BLaER1 (cell line): ENCODE measurements at regions not wholly inside any gene's neighbourhood (a gene's known extent, or its start where the extent isn't known, plus 50 kb on each side); places are given as distances from the start of the nearest gene placed in this dataset.

ENCODE experiments used
- H3K27ac ChIP-seq: shearing (Covaris generic); formaldehyde crosslinking; 2 replicates; pipeline ENCODE4 v1.8.1; 2022
- H3K27me3 ChIP-seq: shearing (Covaris generic); formaldehyde crosslinking; 2 replicates; pipeline ENCODE4 v1.8.1; 2022
- H3K36me3 ChIP-seq: shearing (Covaris generic); formaldehyde crosslinking; 2 replicates; pipeline ENCODE4 v1.8.1; 2022
- H3K4me1 ChIP-seq: shearing (Covaris generic); formaldehyde crosslinking; 2 replicates; pipeline ENCODE4 v1.8.1; 2022
- H3K4me2 ChIP-seq: shearing (Covaris generic); formaldehyde crosslinking; 2 replicates; pipeline ENCODE4 v1.8.1; 2022
- H3K4me3 ChIP-seq: shearing (Covaris generic); formaldehyde crosslinking; 2 replicates; pipeline ENCODE4 v1.8.1; 2022
- H3K9ac ChIP-seq: shearing (Covaris generic); formaldehyde crosslinking; 2 replicates; pipeline ENCODE4 v1.8.1; 2022
- H3K9me3 ChIP-seq: shearing (Covaris generic); formaldehyde crosslinking; 2 replicates; pipeline ENCODE4 v1.8.1; 2022
- H4K20me1 ChIP-seq: shearing (Covaris generic); formaldehyde crosslinking; 2 replicates; pipeline ENCODE4 v1.8.1; 2022
- Cebpa-rat ChIP-seq: shearing (Covaris generic); IDR thresholded peaks from 2 replicates; pipeline ENCODE4 v1.8.1; 2022

- no peak overlapping the region for H3K27ac ChIP-seq
- H3K4me2 ChIP-seq = no peak overlapping the region
Measured at GRCh38 chr3:22659651-22660475, 543.3 kb upstream of the UBE2E2 start.

GRCh38 chr3:22660606-22661005 lies 542.5 kb upstream of the UBE2E2 start:
- H3K27ac ChIP-seq = no peak overlapping the region
- no peak for TF ChIP-seq Cebpa-rat
- H3K9ac ChIP-seq = no peak overlapping the region
- H4K20me1 ChIP-seq = no peaks in the 10 kb centered on the region
- no peak overlapping the region for H3K4me3 ChIP-seq
- no peak overlapping the region for H3K4me2 ChIP-seq
- H3K36me3 ChIP-seq = no peaks in the 10 kb centered on the region
- H3K27me3 ChIP-seq = no peaks in the 10 kb centered on the region
- H3K9me3 ChIP-seq = no peaks in the 10 kb centered on the region
- H3K4me1 ChIP-seq = no peaks in the 10 kb centered on the region

More at GRCh38 chr3:22659651-22660475, 543.3 kb upstream of the UBE2E2 start:
- Histone ChIP-seq H3K4me3 (no peak overlapping the region), H3K27me3 (no peaks in the 10 kb centered on the region), H3K4me1 (no peaks in the 10 kb centered on the region), H3K9me3 (no peaks in the 10 kb centered on the region), H4K20me1 (no peaks in the 10 kb centered on the region), H3K36me3 (no peaks in the 10 kb centered on the region), H3K9ac (no peak overlapping the region)
- no peak for TF ChIP-seq Cebpa-rat

GRCh38 chr3:22661121-22661700 lies 541.9 kb upstream of the UBE2E2 start:
- H3K9ac ChIP-seq = no peak overlapping the region
- H3K9me3 ChIP-seq = no peaks in the 10 kb centered on the region
- H3K4me2 ChIP-seq = no peak overlapping the region
- no peaks in the 10 kb centered on the region for H3K27me3 ChIP-seq
- no peaks in the 10 kb centered on the region for H3K4me1 ChIP-seq
- no peaks in the 10 kb centered on the region for H4K20me1 ChIP-seq
- no peak for TF ChIP-seq Cebpa-rat
- no peaks in the 10 kb centered on the region for H3K36me3 ChIP-seq
- no peak overlapping the region for H3K27ac ChIP-seq
- H3K4me3 ChIP-seq = no peak overlapping the region

GRCh38 chr3:22665528-22665927 lies 537.6 kb upstream of the UBE2E2 start:
- no peak overlapping the region for H3K27ac ChIP-seq
- TF ChIP-seq Cebpa-rat = no peak
- no peaks in the 10 kb centered on the region for H4K20me1 ChIP-seq
- H3K4me2 ChIP-seq = no peak overlapping the region
- H3K4me3 ChIP-seq = no peak overlapping the region
- H3K9ac ChIP-seq = no peak overlapping the region
- no peaks in the 10 kb centered on the region for H3K9me3 ChIP-seq
- no peaks in the 10 kb centered on the region for H3K4me1 ChIP-seq
- no peaks in the 10 kb centered on the region for H3K27me3 ChIP-seq
- no peaks in the 10 kb centered on the region for H3K36me3 ChIP-seq

- no peak overlapping the region for H3K4me3 ChIP-seq
- no peaks in the 10 kb centered on the region for H3K9me3 ChIP-seq
- H3K4me1 ChIP-seq = no peaks in the 10 kb centered on the region
- no peak overlapping the region for H3K27ac ChIP-seq
- H3K9ac ChIP-seq = no peak overlapping the region
- no peaks in the 10 kb centered on the region for H3K36me3 ChIP-seq
- H3K27me3 ChIP-seq = no peaks in the 10 kb centered on the region
- no peak overlapping the region for H3K4me2 ChIP-seq
- no peaks in the 10 kb centered on the region for H4K20me1 ChIP-seq
- TF ChIP-seq Cebpa-rat = no peak
Measured at GRCh38 chr3:22666736-22667135, 536.4 kb upstream of the UBE2E2 start.

- Histone ChIP-seq H3K27ac (no peak overlapping the region), H3K4me3 (no peak overlapping the region), H4K20me1 (no peaks in the 10 kb centered on the region), H3K9ac (no peak overlapping the region), H3K4me2 (no peak overlapping the region), H3K4me1 (no peaks in the 10 kb centered on the region), H3K36me3 (no peaks in the 10 kb centered on the region), H3K9me3 (no peaks in the 10 kb centered on the region), H3K27me3 (no peaks in the 10 kb centered on the region)
- no peak for TF ChIP-seq Cebpa-rat
Measured at GRCh38 chr3:22671848-22672247, 531.3 kb upstream of the UBE2E2 start.

GRCh38 chr3:22684739-22685138 lies 518.4 kb upstream of the UBE2E2 start:
- H3K9me3 ChIP-seq = no peaks in the 10 kb centered on the region
- no peak overlapping the region for H3K4me2 ChIP-seq
- H3K9ac ChIP-seq = no peak overlapping the region
- H3K4me1 ChIP-seq = no peaks in the 10 kb centered on the region
- no peak overlapping the region for H3K27ac ChIP-seq
- H3K27me3 ChIP-seq = no peaks in the 10 kb centered on the region
- no peak overlapping the region for H3K4me3 ChIP-seq
- H4K20me1 ChIP-seq = no peaks in the 10 kb centered on the region
- no peaks in the 10 kb centered on the region for H3K36me3 ChIP-seq
- no peak for TF ChIP-seq Cebpa-rat

GRCh38 chr3:22685597-22685996 lies 517.5 kb upstream of the UBE2E2 start:
- Histone ChIP-seq H3K27ac (no peak overlapping the region), H3K9me3 (no peaks in the 10 kb centered on the region), H3K27me3 (no peaks in the 10 kb centered on the region), H3K9ac (no peak overlapping the region), H4K20me1 (no peaks in the 10 kb centered on the region), H3K4me3 (no peak overlapping the region), H3K4me2 (no peak overlapping the region), H3K36me3 (no peaks in the 10 kb centered on the region), H3K4me1 (no peaks in the 10 kb centered on the region)
- no peak for TF ChIP-seq Cebpa-rat

GRCh38 chr3:22691407-22691806 lies 511.7 kb upstream of the UBE2E2 start:
- no peak overlapping the region for H3K27ac ChIP-seq
- no peak overlapping the region for H3K4me2 ChIP-seq

GRCh38 chr3:22691856-22692628 lies 511.1 kb upstream of the UBE2E2 start:
- Histone ChIP-seq H3K27ac (no peak overlapping the region), H3K9ac (no peak overlapping the region), H4K20me1 (no peaks in the 10 kb centered on the region), H3K27me3 (no peaks in the 10 kb centered on the region), H3K9me3 (no peaks in the 10 kb centered on the region), H3K4me2 (no peak overlapping the region), H3K4me1 (no peaks in the 10 kb centered on the region), H3K36me3 (no peaks in the 10 kb centered on the region), H3K4me3 (no peak overlapping the region)
- no peak for TF ChIP-seq Cebpa-rat

More at GRCh38 chr3:22691407-22691806, 511.7 kb upstream of the UBE2E2 start:
- no peaks in the 10 kb centered on the region for H4K20me1 ChIP-seq
- H3K9me3 ChIP-seq = no peaks in the 10 kb centered on the region
- H3K4me3 ChIP-seq = no peak overlapping the region
- no peaks in the 10 kb centered on the region for H3K36me3 ChIP-seq
- TF ChIP-seq Cebpa-rat = no peak
- no peaks in the 10 kb centered on the region for H3K27me3 ChIP-seq
- H3K9ac ChIP-seq = no peak overlapping the region
- H3K4me1 ChIP-seq = no peaks in the 10 kb centered on the region
